ENCODE measurements at regions not wholly inside any gene's neighbourhood (a gene's known extent, or its start where the extent isn't known, plus 50 kb on each side); places are given as distances from the start of the nearest gene placed in this dataset.

DNA sequence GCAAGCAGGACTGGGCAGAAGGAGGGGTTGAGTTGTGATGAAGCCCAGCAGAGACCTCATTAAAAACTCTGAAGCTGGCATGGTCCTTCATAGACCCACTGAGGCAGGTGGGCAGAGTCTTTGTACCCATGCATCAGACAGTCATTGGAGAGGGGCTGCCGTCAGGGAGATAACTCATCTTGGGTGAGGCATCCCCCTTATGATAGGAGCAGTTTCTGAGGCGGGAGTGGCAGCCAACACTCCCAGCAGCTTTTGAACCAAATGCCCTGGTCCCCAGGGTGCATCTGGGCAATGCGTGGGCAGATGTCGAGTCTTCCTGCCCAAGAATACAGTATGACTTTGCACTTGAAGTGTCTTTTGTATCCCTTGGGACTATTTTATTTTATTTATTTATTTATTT, 68.1 kb downstream of the HTR5A start:
- H3K4me1 ChIP-seq, result no peaks in the 10 kb centered on the region
- no peak for ATAC-seq (ENCODE audit: low FRiP score in 2 of 2)
- no peak for DNase-seq
- TF ChIP-seq, protein P1, sequence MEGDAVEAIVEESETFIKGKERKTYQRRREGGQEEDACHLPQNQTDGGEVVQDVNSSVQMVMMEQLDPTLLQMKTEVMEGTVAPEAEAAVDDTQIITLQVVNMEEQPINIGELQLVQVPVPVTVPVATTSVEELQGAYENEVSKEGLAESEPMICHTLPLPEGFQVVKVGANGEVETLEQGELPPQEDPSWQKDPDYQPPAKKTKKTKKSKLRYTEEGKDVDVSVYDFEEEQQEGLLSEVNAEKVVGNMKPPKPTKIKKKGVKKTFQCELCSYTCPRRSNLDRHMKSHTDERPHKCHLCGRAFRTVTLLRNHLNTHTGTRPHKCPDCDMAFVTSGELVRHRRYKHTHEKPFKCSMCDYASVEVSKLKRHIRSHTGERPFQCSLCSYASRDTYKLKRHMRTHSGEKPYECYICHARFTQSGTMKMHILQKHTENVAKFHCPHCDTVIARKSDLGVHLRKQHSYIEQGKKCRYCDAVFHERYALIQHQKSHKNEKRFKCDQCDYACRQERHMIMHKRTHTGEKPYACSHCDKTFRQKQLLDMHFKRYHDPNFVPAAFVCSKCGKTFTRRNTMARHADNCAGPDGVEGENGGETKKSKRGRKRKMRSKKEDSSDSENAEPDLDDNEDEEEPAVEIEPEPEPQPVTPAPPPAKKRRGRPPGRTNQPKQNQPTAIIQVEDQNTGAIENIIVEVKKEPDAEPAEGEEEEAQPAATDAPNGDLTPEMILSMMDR (IDR thresholded peaks at IDR 0.05), result no peak
- no peak for TF ChIP-seq POLR2A (IDR thresholded peaks at IDR 0.05)
- TF ChIP-seq EP300 (IDR thresholded peaks at IDR 0.05), result no peak
- no peak for TF ChIP-seq POLR2AphosphoS5 (IDR thresholded peaks at IDR 0.05)
- 87 to 88% methylated on average over 4 of the region's 4 CpGs for WGBS, 2 donors
- H3K27ac ChIP-seq, result no peak overlapping the region
- no peak overlapping the region for H3K4me3 ChIP-seq
- H3K36me3 ChIP-seq, result no peaks in the 10 kb centered on the region
- H3K27me3 ChIP-seq, result no peaks in the 10 kb centered on the region
- no peaks in the 10 kb centered on the region for H3K9me3 ChIP-seq

- 17 to 32% methylated on average over 4 to 5 of the region's 5 CpGs for WGBS, 2 donors
- DNase-seq (no peak), ATAC-seq (ENCODE audit: low FRiP score in 2 of 2) (peak in 1 of 2 donors; percentile 19)
- no peaks in the 10 kb centered on the region for H3K36me3 ChIP-seq
- H3K27me3 ChIP-seq, result no peaks in the 10 kb centered on the region
- TF ChIP-seq, protein P1 (IDR thresholded peaks at IDR 0.05), result no peak
- TF ChIP-seq EP300 (IDR thresholded peaks at IDR 0.05) (no peak), POLR2AphosphoS5 (IDR thresholded peaks at IDR 0.05) (no peak), POLR2A (IDR thresholded peaks at IDR 0.05) (no peak)
- H3K4me3 ChIP-seq, result no peak overlapping the region
- H3K4me1 ChIP-seq, result no peaks in the 10 kb centered on the region
- no peak overlapping the region for H3K27ac ChIP-seq
- H3K9me3 ChIP-seq, result no peaks in the 10 kb centered on the region
These were observed 71.4 kb downstream of the HTR5A start for GRCh38 chr7:155141562-155141961.

DNA sequence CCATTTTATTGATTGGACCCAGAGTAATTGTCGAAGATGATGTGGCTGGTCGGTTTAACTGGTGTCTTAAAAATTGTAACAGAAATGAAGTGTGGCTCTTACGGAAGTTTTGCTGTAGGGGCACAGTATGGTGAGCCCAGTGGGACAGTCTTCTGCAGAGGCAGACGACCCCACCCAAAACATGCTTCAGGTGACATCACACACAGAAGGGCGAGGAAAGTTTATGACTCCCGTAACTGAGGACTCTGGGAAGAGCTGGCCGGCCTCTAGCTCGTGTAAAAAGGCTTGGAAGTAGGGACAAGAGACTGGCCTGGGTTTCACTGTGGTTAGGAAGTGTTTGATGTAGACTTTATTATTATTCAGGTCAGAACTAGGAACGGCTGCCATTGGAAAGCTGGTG, 73.3 kb downstream of the HTR5A start:
- Histone ChIP-seq H3K9me3 (no peaks in the 10 kb centered on the region), H3K27ac (no peak overlapping the region), H3K27me3 (no peaks in the 10 kb centered on the region), H3K36me3 (no peaks in the 10 kb centered on the region), H3K4me1 (no peaks in the 10 kb centered on the region), H3K4me3 (no peak overlapping the region)
- 72 to 74% methylated on average over 4 to 9 of the region's 9 CpGs for WGBS, 2 donors
- ATAC-seq (ENCODE audit: low FRiP score in 2 of 2) (no peak), DNase-seq (no peak)
- TF ChIP-seq POLR2AphosphoS5 (IDR thresholded peaks at IDR 0.05) (no peak), EP300 (IDR thresholded peaks at IDR 0.05) (no peak), POLR2A (IDR thresholded peaks at IDR 0.05) (no peak)
- TF ChIP-seq, protein P1 (IDR thresholded peaks at IDR 0.05), result no peak

DNA sequence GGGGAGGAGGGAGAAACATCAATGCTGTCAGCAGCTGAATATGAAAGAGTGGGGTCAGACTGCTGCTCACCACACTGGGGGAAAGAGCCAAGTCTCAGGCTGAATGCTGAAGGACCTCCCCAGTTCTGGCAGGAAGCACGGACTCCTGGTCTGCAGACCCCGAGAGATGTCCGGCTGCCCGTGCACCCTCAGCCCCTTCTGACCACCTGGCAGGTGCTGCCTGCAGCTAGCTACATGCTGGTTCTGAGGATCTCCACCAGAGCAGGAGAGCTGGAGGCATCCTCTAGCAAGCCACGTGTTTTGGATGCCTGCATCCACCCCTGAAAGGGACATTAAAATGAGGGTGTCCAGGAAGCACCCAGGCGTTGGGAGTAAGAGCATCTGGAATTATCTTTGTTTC, 74.2 kb downstream of the HTR5A start:
- TF ChIP-seq EP300 (IDR thresholded peaks at IDR 0.05) (no peak), POLR2AphosphoS5 (IDR thresholded peaks at IDR 0.05) (no peak)
- 68% methylated on average over 4 to 6 of the region's 6 CpGs for WGBS, 2 donors
- no peak for ATAC-seq (ENCODE audit: low FRiP score in 2 of 2)

GRCh38 chr7:155145477-155146255, 75.5 kb downstream of the HTR5A start:
- TF ChIP-seq EP300 (IDR thresholded peaks at IDR 0.05) (no peak), POLR2AphosphoS5 (IDR thresholded peaks at IDR 0.05) (no peak), POLR2A (IDR thresholded peaks at IDR 0.05) (no peak)
- TF ChIP-seq, protein P1 (IDR thresholded peaks at IDR 0.05), result no peak
- Histone ChIP-seq H3K4me1 (no peaks in the 10 kb centered on the region), H3K9me3 (no peaks in the 10 kb centered on the region), H3K27me3 (no peaks in the 10 kb centered on the region), H3K27ac (no peak overlapping the region), H3K36me3 (no peaks in the 10 kb centered on the region), H3K4me3 (no peak overlapping the region)
- WGBS, 2 donors, result 71 to 80% methylated on average over 9 of the region's 9 CpGs
- no peak for DNase-seq
- no peak for ATAC-seq (ENCODE audit: low FRiP score in 2 of 2)

More for the DNA sequence above, 74.2 kb downstream of the HTR5A start:
- Histone ChIP-seq H3K4me3 (no peak overlapping the region), H3K36me3 (no peaks in the 10 kb centered on the region), H3K27ac (no peak overlapping the region), H3K9me3 (no peaks in the 10 kb centered on the region), H3K27me3 (no peaks in the 10 kb centered on the region), H3K4me1 (no peaks in the 10 kb centered on the region)
- no peak for DNase-seq
